ENCODE measurements at regions not wholly inside any gene's neighbourhood (a gene's known extent, or its start where the extent isn't known, plus 50 kb on each side); places are given as distances from the start of the nearest gene placed in this dataset.

GRCh38 chr2:153786016-153786415, 85.7 kb upstream of the GALNT13 start:
- Histone ChIP-seq H3K79me1 (ENCODE audit: low read depth, low read length) (no peaks in the 10 kb centered on the region), H3K27me3 (replicated peaks in 1 of 4; ENCODE audit: control insufficient read depth in 3 of 4, extremely low read depth in 1 of 4, insufficient read depth in 3 of 4, low read length in 3 of 4) (no peaks in the 10 kb centered on the region), H3K23me2 (ENCODE audit: low read depth, low read length) (no peaks in the 10 kb centered on the region), H4K20me1 (replicated peaks in 1 of 2; ENCODE audit: control insufficient read depth in 1 of 2, insufficient read depth in 2 of 2, low read length in 2 of 2) (no peaks in the 10 kb centered on the region), H4K8ac (ENCODE audit: extremely low read depth, insufficient read depth, low read length) (no peak overlapping the region), H3K14ac (ENCODE audit: insufficient read length) (no peak overlapping the region), H4K5ac (ENCODE audit: insufficient read length, low read depth, low read length) (no peak overlapping the region), H2BK20ac (ENCODE audit: low read length) (no peak overlapping the region), H3K56ac (replicated peaks; ENCODE audit: insufficient read length, low read depth, low read length) (no peak overlapping the region), H3K4me3 (ENCODE audit: extremely low read depth in 1 of 4, insufficient read depth in 2 of 4, low read depth in 3 of 4, low read length in 4 of 4) (no peak overlapping the region), H3K4ac (replicated peaks; ENCODE audit: insufficient read length, low read depth, low read length) (no peak overlapping the region), H2AFZ (ENCODE audit: low read length) (no peak overlapping the region), H3K79me2 (ENCODE audit: control insufficient read depth in 1 of 2, insufficient read depth in 2 of 2, low read length in 2 of 2) (no peaks in the 10 kb centered on the region), H2BK12ac (ENCODE audit: low read depth, low read length) (no peak overlapping the region), H3K27ac (ENCODE audit: low read depth, low read length) (no peak overlapping the region), H3K9me3 (ENCODE audit: insufficient read depth in 2 of 2, low read depth in 1 of 2, low read length in 1 of 2) (no peaks in the 10 kb centered on the region), H3K4me1 (replicated peaks in 1 of 4; ENCODE audit: control insufficient read depth in 3 of 4, insufficient read depth in 4 of 4, low read length in 3 of 4) (no peaks in the 10 kb centered on the region), H3K23ac (ENCODE audit: insufficient read length) (no peak overlapping the region), H2AK5ac (ENCODE audit: low read depth, low read length) (no peak overlapping the region), H2BK120ac (replicated peaks; ENCODE audit: low read depth, low read length) (no peak overlapping the region), H4K91ac (replicated peaks; ENCODE audit: insufficient read length, low read length) (no peak overlapping the region), H3K4me2 (ENCODE audit: insufficient read depth in 1 of 2, low read depth in 2 of 2, low read length in 2 of 2) (no peak overlapping the region), H2BK15ac (ENCODE audit: low read length) (no peak overlapping the region), H2BK5ac (ENCODE audit: low read depth, low read length) (no peak overlapping the region), H3K9ac (replicated peaks in 1 of 4; ENCODE audit: extremely low read depth in 1 of 4, low read depth in 3 of 4, low read length in 3 of 4) (no peak overlapping the region), H3K36me3 (ENCODE audit: control insufficient read depth in 2 of 4, insufficient read depth in 4 of 4, low read length in 3 of 4) (no peaks in the 10 kb centered on the region), H3K18ac (ENCODE audit: extremely low read depth, low read length) (no peak overlapping the region)
- FAIRE-seq (no peak), DNase-seq (ENCODE audit: low read depth in 1 of 2, low spot score in 2 of 2) (no peak)
- ChIA-PET POLR2A (ENCODE audit: partially characterized antibody) (no interaction called here), CTCF (ENCODE audit: partially characterized antibody) (interaction anchor here (0.6 to 4.3 kb wide), 5 partner anchors 13 to 165 kb away, joined by 3 to 14 read pairs (median 4); no protein-coding TSS in a partner anchor)
- WGBS, 2 experiments (ENCODE audit: extremely low coverage in 1 of 2, insufficient coverage in 1 of 2, insufficient read length in 1 of 2, insufficient replicate concordance in 2 of 2, low coverage in 1 of 2, low lambda C conversion rate in 2 of 2, missing lambda C conversion rate in 1 of 2) = 96% methylated on average over 5 of the region's 5 CpGs; no CpG with 5 or more reads in 1 of the 2 experiments
- TF ChIP-seq PHF8 (conservative IDR thresholded peaks at IDR 0.05; ENCODE audit: low read depth, low read length) (no peak), BRCA1 (IDR thresholded peaks at IDR 0.05; ENCODE audit: low read depth, low read length) (no peak), SRF (IDR thresholded peaks at IDR 0.05; ENCODE audit: low read depth, low read length) (no peak), HDAC2 (IDR thresholded peaks at IDR 0.05; ENCODE audit: borderline replicate concordance in 1 of 2, low read depth in 2 of 2, low read length in 2 of 2) (no peak), MAFK (IDR thresholded peaks at IDR 0.05; ENCODE audit: low read depth, low read length) (no peak), TBP (IDR thresholded peaks at IDR 0.05; ENCODE audit: low read depth, low read length) (no peak), CREB1 (IDR thresholded peaks at IDR 0.05) (no peak), EP300 (IDR thresholded peaks at IDR 0.05; ENCODE audit: borderline replicate concordance in 1 of 2, low read depth in 2 of 2, low read length in 2 of 2) (no peak), ATF2 (IDR thresholded peaks at IDR 0.05; ENCODE audit: low read length) (no peak), KDM1A (IDR thresholded peaks at IDR 0.05; ENCODE audit: borderline replicate concordance, low read length) (no peak), SP4 (IDR thresholded peaks at IDR 0.05; ENCODE audit: low read length) (no peak), SUZ12 (IDR thresholded peaks at IDR 0.05; ENCODE audit: low read length) (no peak), GABPA (IDR thresholded peaks at IDR 0.05; ENCODE audit: borderline replicate concordance, insufficient read depth, low read length) (no peak), POLR2AphosphoS5 (IDR thresholded peaks at IDR 0.05; ENCODE audit: low read depth, low read length) (no peak)
